HG03175 (cell line): ENCODE measurements at regions not wholly inside any gene's neighbourhood (a gene's known extent, or its start where the extent isn't known, plus 50 kb on each side); places are given as distances from the start of the nearest gene placed in this dataset.
A peak's percentile ranks its signal among the peaks of the same experiment; 100 is the strongest.
"Not testable (repeated sequence)": the region's sequence is repeated elsewhere in the genome, so short reads cannot be mapped to it uniquely, and the experiment has no call there.

Experiments
- ATAC-seq: cut with Tn5 transposase; IDR thresholded peaks from one replicate; pipeline ENCODE4 v1.9.1; 2021; ENCODE audit warnings: mild to moderate bottlenecking, moderate library complexity; ENCODE audit not compliant: unreplicated experiment

DNA sequence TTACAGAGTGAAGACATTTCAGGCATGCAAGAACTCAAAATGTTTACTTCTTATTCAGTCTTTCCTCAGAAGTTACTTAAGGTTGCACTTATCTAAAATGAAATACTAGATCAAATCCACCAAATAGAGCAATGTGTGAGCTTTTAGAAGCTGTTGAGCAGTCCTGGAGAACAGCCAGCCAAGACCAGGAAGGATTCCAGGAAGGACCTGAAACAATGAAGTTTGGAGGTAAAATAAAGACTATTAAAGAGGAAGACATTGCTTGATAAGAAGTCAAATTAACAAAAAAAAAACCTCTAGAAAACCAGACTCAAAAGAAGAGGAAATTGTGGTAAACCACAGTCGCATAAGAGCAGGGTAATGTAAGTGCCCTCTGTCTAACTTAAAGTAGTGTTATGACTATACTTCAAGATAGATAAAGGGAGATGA, 156.2 kb upstream of the S1PR3 start:
- peak; percentile 98 for ATAC-seq

DNA sequence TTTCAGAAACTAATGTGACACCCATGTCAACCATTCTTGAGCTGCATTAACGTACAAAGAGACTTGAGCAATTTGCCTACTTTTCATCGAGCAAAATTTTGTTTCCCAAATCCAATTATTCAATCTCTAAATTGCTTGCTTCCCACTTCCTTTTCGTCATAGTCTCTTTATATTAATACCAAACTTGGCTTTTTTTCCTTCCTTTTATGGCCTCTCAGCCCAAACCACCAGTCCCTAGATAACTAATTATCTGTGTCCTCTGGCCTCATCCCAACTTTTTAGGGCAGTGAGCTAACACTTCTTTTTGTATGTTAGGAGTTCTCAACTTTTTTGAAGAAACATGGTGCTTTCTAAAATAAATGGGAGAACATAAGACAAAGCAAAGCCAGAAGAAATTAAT, 155.5 kb upstream of the S1PR3 start:
- ATAC-seq: no peak

DNA sequence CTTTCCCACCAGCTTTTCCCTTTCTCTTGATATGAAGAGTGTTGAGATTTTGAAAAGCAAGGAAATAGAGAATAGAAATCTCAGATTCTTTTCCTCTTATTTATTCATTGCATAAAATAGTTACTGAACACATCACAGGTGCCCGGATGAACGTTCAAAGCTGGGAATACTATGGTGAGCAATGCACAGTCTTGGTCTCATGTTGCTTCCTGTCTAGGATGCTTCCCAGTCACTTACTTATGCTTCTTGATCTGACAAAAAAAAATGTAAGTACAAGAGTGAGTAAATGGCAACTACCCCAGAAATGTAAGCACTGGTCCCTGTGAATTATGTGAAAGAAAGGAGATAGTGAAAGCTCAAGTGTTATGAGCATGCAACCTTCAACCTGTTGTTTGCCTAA, 153.5 kb upstream of the S1PR3 start:
- ATAC-seq: no peak

DNA sequence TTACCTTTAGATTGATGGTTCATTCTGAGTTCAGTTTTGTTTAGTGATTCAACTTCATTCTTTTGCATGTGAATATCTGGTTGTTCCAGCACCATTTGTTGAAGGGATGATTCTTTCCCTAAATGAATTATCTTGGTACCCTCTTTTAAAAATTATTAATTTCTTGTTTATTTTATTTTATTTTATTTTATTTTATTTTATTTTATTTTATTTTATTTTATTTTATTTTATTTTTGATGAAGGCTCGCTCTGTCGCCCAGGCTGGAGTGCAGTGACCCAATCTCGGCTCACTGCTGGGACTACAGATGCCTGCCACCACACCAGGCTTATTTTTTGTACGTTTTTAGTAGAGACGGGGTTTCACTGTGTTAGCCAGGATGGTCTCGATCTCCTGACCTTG, 141.4 kb upstream of the S1PR3 start:
- ATAC-seq: not testable (repeated sequence)

DNA sequence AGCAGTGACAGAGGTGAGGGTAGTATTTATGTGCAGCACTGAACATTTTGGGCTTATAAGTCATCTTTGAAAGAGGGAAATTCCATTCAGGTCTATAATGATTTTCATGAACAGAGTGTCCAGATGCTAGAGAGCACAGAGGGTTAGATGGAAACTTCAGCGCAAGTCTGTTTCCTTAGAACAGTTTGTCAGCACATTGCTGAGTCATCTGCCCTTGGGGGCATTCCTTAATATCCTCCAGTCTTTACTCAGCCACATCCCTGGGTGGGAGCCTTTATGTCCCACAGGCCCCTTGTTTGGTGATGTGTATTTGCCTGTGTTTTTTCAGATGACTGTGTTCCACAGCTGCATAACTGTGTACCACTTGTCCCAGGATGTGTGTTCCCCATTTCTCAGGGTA, 138.5 kb upstream of the S1PR3 start:
- ATAC-seq: no peak

DNA sequence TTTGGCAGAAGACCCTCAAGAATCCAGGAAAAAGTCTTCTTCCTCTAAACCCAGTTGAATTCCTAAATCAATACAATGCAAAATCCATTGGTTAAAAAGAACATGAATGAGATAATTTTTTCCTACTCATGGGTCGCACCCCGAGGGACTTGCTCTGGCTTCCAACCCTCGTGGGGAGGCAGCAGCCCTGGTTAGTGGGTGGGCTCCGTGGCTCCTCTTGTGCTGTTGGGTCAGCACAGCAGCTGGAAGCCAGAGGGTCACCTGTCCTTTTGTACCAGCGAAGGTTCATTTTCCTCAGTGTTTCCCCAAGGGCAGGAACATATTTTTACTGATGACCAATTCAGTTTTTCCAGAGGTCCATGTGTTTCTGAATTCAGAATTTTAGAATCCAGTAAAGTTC, 120.6 kb upstream of the S1PR3 start:
- ATAC-seq: no peak

DNA sequence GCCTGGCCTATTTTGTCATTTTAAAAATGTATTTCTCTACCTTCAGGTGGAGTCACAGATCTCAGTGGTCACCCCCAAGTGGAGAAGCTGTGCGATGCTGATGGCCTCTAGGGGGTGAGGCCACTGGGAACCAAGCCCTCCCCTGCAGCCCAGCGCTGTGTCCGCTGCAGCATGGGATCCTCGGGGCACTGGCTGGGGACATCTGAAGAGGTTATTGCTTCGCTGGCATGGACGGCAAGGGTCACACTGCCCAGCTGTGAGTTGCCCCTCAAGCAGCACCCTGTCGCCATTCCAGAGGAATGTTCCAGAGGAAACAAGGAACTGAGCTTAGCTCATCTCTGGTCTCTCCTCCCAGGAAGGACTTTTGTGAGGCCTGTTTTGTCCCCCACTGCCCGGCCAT, 119.6 kb upstream of the S1PR3 start:
- no peak for ATAC-seq

DNA sequence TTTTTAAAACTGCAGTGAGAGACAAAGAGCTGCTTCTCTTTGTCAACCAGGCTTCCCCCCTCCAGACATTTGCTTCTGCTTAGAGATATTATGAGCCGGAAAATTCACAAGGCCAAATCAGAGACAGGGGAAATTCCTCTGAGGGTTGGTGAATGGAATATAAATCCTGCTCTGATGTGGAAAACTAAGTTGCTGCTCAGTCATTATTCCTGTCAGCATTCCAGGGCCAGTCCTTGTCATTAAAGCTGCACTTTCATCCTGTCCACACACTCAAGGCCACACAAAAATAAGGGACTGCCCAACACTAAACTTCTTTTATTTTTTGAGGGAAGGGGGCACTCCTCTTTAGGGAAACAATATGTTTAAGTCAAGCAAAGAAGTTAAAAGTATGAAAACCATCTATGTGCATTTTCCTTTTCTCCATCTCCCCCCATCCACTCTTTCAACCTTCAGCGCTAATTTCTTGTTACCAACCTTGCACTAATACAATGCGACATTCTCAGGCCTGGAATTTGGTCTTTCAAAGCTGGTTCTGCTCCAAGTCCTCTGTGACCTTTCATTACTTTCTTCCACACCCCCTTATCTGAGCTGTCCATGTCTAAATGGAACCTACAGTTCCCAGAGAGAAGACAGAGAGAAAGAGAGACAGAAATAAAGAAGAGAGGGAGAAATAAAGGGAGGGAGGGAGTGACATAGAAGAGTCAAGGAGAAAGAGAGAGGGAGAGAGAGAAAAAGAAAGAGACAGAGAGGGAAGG, 118.9 kb upstream of the S1PR3 start:
- no peak for ATAC-seq

DNA sequence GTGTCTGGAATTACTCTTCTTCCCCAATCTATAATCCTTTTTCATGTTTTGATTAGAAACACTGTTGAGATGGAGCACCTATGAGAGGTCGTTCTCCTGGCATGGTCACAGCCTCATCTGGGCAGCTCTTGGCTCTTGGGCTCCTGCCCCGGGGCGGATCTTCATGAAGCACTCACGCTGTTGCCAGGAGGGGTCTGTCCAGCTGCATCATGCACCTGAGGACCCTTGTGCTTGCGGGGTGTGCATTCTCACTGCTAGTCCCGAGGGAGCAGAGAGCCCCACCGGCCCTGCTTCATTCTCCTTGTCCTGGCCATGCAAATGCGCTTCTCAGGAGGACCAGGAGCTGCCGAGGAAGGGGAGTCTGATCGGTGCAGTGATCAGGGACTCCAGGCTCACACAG, 117.6 kb upstream of the S1PR3 start:
- ATAC-seq: no peak

DNA sequence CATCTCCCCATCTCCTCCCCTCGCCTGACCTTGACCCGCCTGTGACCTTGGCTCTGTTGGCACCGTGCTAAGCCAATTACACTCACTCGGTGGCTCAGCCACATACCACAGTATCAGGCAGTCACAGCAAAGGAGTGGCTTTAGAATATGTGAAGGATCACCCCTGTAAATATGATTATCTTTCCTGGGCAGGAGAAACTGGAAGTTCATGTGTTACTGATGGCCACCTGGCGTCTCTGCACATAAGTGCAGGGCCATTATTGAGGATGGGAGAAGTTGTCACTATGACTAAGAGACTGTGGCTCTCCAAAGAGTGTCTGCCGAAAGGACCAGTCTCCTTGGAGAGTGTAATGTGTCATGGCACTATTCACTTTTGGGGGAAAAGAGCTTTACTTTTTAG, 116.9 kb upstream of the S1PR3 start:
- ATAC-seq: no peak

DNA sequence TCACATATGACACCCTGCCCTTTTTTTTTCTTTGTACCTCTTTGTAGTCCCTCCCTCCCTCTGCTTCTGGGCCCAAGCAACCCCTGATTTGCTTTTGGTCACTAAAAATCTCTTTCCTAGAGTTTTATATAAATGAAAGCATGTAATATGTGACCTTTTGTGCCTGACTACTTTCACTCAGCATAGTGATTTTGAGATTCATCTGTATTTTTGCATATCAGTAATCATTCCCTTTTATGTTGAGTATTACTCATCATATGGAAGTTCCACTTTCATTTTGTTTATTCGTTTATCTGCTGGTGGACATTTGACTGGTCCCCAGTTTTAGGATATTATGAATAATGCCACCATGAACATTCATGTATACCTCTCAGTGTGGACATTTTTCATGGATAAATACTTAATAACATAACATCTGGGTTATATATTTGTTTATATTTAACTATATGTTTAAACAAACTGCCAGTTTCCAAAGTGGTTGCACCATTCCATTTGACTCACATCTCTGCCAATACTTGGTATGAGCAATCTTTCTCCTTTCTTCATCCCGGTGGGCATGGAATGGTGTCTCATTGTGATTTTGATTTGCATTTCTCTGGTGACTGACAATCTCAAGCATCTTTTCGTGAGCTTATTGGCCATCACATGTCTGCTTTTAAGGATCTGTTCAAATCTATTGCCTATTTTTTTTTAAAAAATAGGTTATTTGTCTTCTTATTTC, 115.7 kb upstream of the S1PR3 start:
- no peak for ATAC-seq

DNA sequence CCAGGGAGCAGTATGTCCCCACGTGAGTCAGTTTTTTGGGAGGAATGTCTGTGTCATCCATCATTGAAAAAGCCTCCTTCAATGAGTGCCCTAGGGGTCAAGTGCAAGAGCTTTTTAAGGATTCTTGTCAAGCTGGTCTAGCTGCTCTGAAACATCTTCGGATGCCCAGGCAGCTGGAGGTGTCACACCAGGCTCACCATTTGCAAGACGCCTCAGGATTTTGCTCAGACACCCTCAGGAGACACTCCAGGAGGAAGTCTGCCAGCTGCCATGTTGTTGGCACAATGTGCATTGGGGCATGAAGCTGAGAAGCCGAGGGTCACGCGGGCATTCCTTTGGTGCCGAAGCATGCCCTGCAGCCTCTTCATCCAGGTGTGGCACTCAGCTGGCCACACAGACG, 111.1 kb upstream of the S1PR3 start:
- no peak for ATAC-seq

DNA sequence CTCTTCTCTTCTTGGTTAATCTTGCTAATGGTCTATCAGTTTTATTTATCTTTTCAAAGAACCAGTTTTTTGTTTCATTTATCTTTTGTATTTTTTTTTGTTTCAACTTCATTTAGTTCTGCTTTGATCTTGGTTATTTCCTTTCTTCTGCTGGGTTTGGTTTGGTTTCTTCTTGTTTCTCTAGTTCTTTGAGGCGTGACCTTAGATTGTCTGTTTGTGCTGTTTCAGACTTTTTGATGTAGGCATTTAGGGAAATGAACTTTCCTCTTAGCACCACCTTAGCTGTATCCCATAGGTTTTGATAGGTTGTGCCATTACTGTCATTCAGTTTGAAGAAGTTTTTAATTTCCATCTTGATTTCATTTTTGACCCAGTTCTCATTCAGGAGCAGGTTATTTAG, 107.0 kb upstream of the S1PR3 start:
- not testable (repeated sequence) for ATAC-seq

DNA sequence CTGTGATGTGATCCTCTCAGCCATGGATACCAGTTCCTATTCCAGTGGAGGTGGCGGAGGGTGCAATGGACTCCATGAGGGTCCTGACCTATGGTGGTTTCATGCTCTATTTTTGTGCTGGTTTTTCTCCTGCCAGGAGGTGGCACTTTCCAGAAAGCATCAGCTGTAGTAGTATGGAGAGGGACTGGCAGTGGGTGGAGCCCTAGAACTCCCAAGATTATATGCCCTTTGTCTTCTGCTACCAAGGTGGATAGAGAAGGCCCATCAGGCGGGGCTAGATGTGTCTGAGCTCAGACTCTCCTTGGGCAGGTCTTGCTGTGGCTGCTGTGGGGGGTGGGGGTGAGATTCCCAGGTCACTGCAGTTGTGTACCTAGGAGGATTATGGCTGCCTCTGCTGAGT, 104.5 kb upstream of the S1PR3 start:
- not testable (repeated sequence) for ATAC-seq

DNA sequence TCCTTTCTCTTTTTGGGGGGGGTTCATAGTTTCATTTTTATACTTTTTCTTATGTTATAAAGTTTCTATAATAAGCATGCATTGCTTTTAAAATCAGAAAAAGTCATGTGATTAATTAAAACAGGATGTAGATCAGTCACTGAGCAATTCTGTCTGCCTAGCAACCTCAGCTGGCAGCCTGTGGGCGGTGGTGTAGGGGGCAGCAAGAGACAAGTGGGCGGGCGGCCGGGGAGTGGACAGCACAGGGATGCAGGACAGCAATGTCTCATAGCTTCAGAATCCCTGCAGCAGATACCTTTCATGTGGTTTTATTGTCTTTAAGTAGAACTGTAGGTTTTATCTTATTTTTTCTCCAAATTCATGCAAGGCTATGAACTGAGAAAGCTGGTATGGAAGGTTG, 101.9 kb upstream of the S1PR3 start:
- ATAC-seq: no peak

DNA sequence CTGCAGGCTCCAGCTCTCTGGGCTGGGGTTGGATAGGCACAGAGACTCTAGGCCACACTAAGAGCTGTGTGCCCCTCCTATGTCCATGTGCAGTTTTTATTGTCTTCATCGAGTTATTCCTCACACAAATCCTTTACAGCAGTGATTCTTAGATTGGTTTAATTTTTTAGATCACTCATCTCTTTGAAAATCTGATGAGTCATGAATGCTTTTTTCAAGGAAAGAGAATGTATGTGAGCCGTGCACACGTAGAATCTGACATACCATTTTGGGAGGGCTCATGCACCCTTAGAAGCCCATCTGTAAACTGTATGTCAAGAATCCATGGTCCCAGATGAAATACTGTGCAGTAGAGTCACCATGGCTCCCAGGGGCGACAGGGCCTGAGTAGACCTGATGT, 100.7 kb upstream of the S1PR3 start:
- ATAC-seq: no peak

DNA sequence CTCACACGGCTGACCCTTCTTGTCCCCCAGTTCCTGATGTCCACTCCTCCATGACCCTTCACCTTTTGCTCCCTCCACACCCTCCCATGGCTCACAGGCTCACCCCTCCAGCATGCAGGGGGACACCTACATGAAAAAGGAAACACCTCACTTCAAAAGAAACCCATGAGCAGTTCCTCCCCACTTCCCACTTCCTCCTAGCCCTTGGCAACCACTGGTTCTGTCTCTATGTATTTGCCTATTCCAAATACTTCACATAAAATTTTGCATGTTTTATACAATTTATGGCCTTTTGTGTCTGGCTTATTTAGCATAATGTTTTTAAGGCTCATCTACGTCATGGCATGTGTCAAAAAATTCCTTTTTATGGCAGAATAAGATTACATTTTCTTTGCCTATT, 100.2 kb upstream of the S1PR3 start:
- no peak for ATAC-seq

DNA sequence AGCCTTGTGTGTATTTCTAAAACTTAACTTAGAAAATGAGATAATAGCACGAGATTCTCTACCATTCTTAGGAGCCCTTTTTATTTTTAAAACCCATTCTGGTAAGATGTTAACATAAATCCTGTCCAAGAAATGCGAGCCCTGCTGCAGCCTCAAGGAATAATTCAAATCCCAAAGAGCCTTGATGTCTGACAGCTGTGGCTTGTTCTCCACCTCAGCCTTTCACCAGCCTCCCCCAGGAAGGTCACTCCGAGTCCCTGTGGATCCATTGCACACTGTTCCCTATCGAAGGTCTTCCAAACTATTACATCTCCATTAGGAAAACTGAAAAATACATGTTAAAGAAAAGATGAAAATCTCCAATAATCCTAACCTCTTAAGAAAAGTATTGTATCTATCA, 98.5 kb upstream of the S1PR3 start:
- ATAC-seq: no peak

DNA sequence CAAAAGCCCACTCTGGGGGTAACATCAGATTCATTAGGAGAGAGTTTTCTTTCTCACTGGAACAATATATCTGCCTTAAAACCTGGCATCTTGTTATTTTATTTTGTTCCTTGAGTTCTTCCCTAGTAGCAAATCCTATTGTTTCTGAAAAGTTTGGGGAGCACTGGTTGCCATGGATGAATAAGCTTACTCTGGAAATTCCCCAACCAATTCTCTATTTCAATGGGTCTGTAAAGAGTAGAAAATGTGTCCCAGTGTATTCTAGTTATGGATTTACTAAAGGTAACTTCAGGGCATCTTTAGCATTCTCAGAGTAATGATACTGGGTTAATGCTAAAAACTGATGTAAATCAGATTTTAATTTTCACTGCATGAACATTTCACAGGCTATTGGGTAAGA, 94.2 kb upstream of the S1PR3 start:
- ATAC-seq: no peak

DNA sequence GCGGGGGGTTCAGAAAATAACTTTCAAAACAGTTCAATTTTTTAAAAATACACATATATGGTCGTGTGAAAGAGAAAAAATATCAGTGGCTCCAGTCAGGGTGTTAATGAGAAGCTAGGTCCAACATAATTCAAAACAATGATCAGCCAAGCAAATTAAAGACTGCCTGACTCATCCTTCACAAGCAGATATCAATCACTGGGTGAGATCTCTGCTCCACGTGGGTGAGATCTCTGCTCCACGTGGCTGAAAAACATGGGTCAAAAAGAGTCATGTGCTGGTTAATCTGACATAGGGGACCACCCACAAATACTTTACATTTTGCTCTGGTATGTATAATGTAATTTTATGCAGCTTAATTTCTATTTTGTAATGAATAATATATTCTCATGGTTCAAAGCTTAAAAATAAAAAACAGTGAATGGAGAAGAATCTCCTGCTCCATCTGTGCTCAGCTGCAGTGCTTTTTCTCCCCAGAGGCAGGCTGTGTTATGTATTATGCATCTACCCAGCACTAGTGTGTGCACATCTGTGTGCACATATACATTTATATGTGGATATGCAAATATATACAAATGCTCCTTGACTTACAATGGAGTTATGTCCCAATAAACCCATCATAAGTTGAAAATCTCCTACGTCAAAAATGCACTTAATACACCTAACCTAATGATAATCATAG, 93.1 kb upstream of the S1PR3 start:
- no peak for ATAC-seq

DNA sequence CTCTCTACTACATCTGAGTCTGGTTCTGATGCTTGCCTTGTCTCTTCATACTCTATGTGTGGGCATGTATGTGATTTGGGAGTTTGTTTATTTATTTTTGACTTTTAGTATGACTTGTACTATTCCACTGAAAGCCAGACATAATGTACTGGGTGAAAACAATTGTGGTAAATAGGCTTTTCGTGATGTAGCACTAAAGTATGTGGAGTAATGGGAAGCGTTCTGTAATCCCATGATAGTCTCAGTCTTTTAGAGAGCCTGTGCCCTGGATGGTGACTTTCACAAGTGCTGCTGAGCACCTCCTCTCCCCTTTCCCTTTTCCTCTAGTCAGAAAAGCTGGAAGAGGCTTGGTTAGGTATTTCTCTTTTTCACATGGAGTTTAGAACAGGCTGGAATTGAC, 85.8 kb upstream of the S1PR3 start:
- ATAC-seq: no peak

DNA sequence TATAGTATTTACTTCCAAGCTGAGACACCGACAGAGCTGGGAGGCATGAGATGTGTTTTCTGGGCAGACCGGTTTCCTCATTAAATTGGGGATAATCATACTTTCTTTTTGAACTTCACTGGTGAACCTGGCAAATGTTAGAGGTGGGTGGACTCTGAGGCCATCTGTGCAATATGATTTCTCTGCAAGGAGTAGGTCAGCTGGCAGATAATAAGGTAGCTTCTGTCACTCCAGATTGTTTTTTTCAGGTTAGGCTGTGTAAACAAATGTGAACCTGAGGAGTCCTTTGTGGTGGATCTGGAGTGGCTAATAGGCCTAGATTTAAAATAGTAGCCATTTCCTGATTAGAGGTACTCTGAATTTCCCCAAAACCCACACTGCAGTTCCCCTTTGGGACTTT, 75.4 kb upstream of the S1PR3 start:
- ATAC-seq: no peak
